IMR-90 (cell line): ENCODE measurements at regions not wholly inside any gene's neighbourhood (a gene's known extent, or its start where the extent isn't known, plus 50 kb on each side); places are given as distances from the start of the nearest gene placed in this dataset.

Experiments used
- ATAC-seq: fragments of 200-7000 bp; cut with Tn5 transposase; 2 replicates; pipeline ENCODE4 v1.9.1; 2020; ENCODE audit warnings: low read depth, mild to moderate bottlenecking, moderate library complexity
- BruUV-seq: library from RNA; stranded (reverse); fragments of 400-500 nt; replicated peaks from 2 replicates; lab custom pipeline; 2021; lab: Mats Ljungman, UMichigan
- CTCF ChIA-PET: fragments of 300-600 bp; formaldehyde crosslinking; extraction: SDS; loops from one replicate; lab custom pipeline; 2021; ENCODE audit warnings: antibody characterized with exemption; lab: Yijun Ruan, JAX
- POLR2A ChIA-PET: fragments of 300-600 bp; sonication (Branson Sonifier 250); formaldehyde crosslinking; loops from one replicate; lab custom pipeline; 2022; ENCODE audit warnings: antibody characterized with exemption; ENCODE audit not compliant: unreplicated experiment; lab: Charles Lee
- DNase-seq: peaks from one replicate; pipeline ENCODE4 v3.0.0; 2013
- H2AFZ ChIP-seq: replicated peaks from 2 replicates; pipeline ENCODE3; 2013; ENCODE audit warnings: low read length, mild to moderate bottlenecking; ENCODE audit not compliant: poor library complexity
- H2AK5ac ChIP-seq: 2 replicates; pipeline ENCODE4 v1.6.1; 2013; ENCODE audit warnings: low read depth, low read length, inconsistent platforms
- H2AK9ac ChIP-seq: replicated peaks from 2 replicates; pipeline ENCODE3; 2013; ENCODE audit warnings: mild to moderate bottlenecking, low read depth, low read length, moderate library complexity; ENCODE audit not compliant: poor library complexity
- H2BK120ac ChIP-seq: 2 replicates; pipeline ENCODE4 v1.6.1; 2013; ENCODE audit warnings: low read depth, low read length, inconsistent platforms
- H2BK15ac ChIP-seq: 3 replicates; pipeline ENCODE4 v1.6.1; 2013; ENCODE audit warnings: low read depth, low read length, inconsistent platforms
- H2BK20ac ChIP-seq: 2 replicates; pipeline ENCODE4 v1.6.1; 2013; ENCODE audit warnings: low read depth, mild to moderate bottlenecking, inconsistent platforms, low read length, moderate library complexity
- H2BK5ac ChIP-seq: 2 replicates; pipeline ENCODE4 v1.6.1; 2013; ENCODE audit warnings: mild to moderate bottlenecking, low read depth, low read length, inconsistent platforms; ENCODE audit not compliant: poor library complexity, severe bottlenecking
- H3K14ac ChIP-seq: replicated peaks from 2 replicates; pipeline ENCODE4 v1.6.1; 2013; ENCODE audit warnings: low read depth, low read length, inconsistent platforms
- H3K18ac ChIP-seq: 2 replicates; pipeline ENCODE4 v1.6.1; 2013; ENCODE audit warnings: low read depth, low read length, control low read depth
- H3K23ac ChIP-seq: 2 replicates; pipeline ENCODE4 v1.6.1; 2013; ENCODE audit warnings: low read depth, low read length, inconsistent platforms
- H3K27ac ChIP-seq: 2 replicates; pipeline ENCODE4 v1.5.1; 2013; ENCODE audit warnings: mild to moderate bottlenecking, control low read depth, low read length; ENCODE audit not compliant: insufficient read depth
- H3K27me3 ChIP-seq: 2 replicates; pipeline ENCODE4 v1.6.1; 2013; ENCODE audit warnings: low read length; ENCODE audit not compliant: control insufficient read depth, insufficient read depth
- H3K36me3 ChIP-seq: 2 replicates; pipeline ENCODE4 v1.6.1; 2013; ENCODE audit warnings: low read length, mixed read lengths; ENCODE audit not compliant: control insufficient read depth, insufficient read depth
- H3K4ac ChIP-seq: 2 replicates; pipeline ENCODE4 v1.6.1; 2013; ENCODE audit warnings: low read depth, low read length, inconsistent platforms
- H3K4me1 ChIP-seq: 2 replicates; pipeline ENCODE4 v1.6.1; 2013; ENCODE audit warnings: low read length, mixed read lengths; ENCODE audit not compliant: control insufficient read depth, insufficient read depth
- H3K4me2 ChIP-seq: 2 replicates; pipeline ENCODE4 v1.6.1; 2013; ENCODE audit warnings: low read depth, mild to moderate bottlenecking, control low read depth, low read length, moderate library complexity
- H3K4me3 ChIP-seq: 2 replicates; pipeline ENCODE4 v1.5.1; 2013; ENCODE audit warnings: low read depth, mild to moderate bottlenecking, control low read depth, low read length, moderate library complexity; ENCODE audit not compliant: insufficient read depth
- H3K56ac ChIP-seq: 2 replicates; pipeline ENCODE4 v1.6.1; 2013; ENCODE audit warnings: low read length, inconsistent platforms; ENCODE audit not compliant: insufficient read depth; ENCODE audit errors: extremely low read depth
- H3K79me1 ChIP-seq, 2 experiments: 2 replicates each; pipeline ENCODE4 v1.6.1; 2013; ENCODE audit warnings: low read length in 2 of 2, inconsistent platforms in 1 of 2, low read depth in 1 of 2
- H3K9ac ChIP-seq: 2 replicates; pipeline ENCODE4 v1.6.1; 2013; ENCODE audit warnings: low read depth, low read length, control low read depth
- H3K9me1 ChIP-seq: 2 replicates; pipeline ENCODE4 v1.6.1; 2013; ENCODE audit warnings: low read length, inconsistent platforms; ENCODE audit not compliant: insufficient read depth
- H3K9me3 ChIP-seq: 2 replicates; pipeline ENCODE4 v1.6.1; 2013; ENCODE audit warnings: low read length; ENCODE audit not compliant: control insufficient read depth, insufficient read depth
- H4K20me1 ChIP-seq: 2 replicates; pipeline ENCODE4 v1.6.1; 2013; ENCODE audit warnings: low read length, inconsistent platforms; ENCODE audit not compliant: insufficient read depth
- H4K5ac ChIP-seq: 2 replicates; pipeline ENCODE4 v1.6.1; 2013; ENCODE audit warnings: mild to moderate bottlenecking, low read depth, low read length, control low read depth
- H4K8ac ChIP-seq, 2 experiments: 2 replicates each; pipeline ENCODE4 v1.6.1; 2013; ENCODE audit warnings: low read depth in 2 of 2, low read length in 2 of 2, control low read depth in 1 of 2, inconsistent platforms in 1 of 2
- H4K91ac ChIP-seq: 2 replicates; pipeline ENCODE4 v1.6.1; 2013; ENCODE audit warnings: low read depth, low read length, inconsistent platforms; ENCODE audit not compliant: insufficient read depth
- BHLHE40 ChIP-seq: fragments of 150-350 bp; IDR thresholded peaks from 2 replicates; pipeline ENCODE4 v1.6.1; 2016; ENCODE audit warnings: mild to moderate bottlenecking, low read depth, low read length
- CEBPB ChIP-seq: IDR thresholded peaks from 2 replicates; pipeline ENCODE4 v1.6.1; 2012; ENCODE audit warnings: low read depth, low read length, improper control_type of control experiment
- CHD1 ChIP-seq: IDR thresholded peaks from 2 replicates; pipeline ENCODE4 v1.6.1; 2012; ENCODE audit warnings: low read depth, low read length, improper control_type of control experiment
- CTCF ChIP-seq: conservative IDR thresholded peaks from 2 replicates; pipeline ENCODE4 v1.5.1; 2012; ENCODE audit warnings: mild to moderate bottlenecking, low read depth, low read length, improper control_type of control experiment
- ELK1 ChIP-seq: fragments of 150-350 bp; IDR thresholded peaks from 2 replicates; pipeline ENCODE4 v1.6.1; 2016; ENCODE audit warnings: low read depth, mild to moderate bottlenecking, low read length, moderate library complexity, borderline replicate concordance
- FOS ChIP-seq: fragments of 150-350 bp; IDR thresholded peaks from 2 replicates; pipeline ENCODE4 v1.6.1; 2016; ENCODE audit warnings: low read depth, low read length
- MAFK ChIP-seq: IDR thresholded peaks from 2 replicates; pipeline ENCODE4 v1.6.1; 2012; ENCODE audit warnings: low read depth, low read length, improper control_type of control experiment
- MAZ ChIP-seq: IDR thresholded peaks from 2 replicates; pipeline ENCODE4 v1.6.1; 2012; ENCODE audit warnings: low read depth, mild to moderate bottlenecking, low read length, improper control_type of control experiment, moderate library complexity, borderline replicate concordance
- MXI1 ChIP-seq: IDR thresholded peaks from 2 replicates; pipeline ENCODE4 v1.6.1; 2012; ENCODE audit warnings: low read depth, mild to moderate bottlenecking, low read length, moderate library complexity, borderline replicate concordance
- NFE2L2 ChIP-seq: fragments of 150-350 bp; IDR thresholded peaks from 2 replicates; pipeline ENCODE4 v1.6.1; 2016; ENCODE audit warnings: low read depth, mild to moderate bottlenecking, low read length
- POLR2A ChIP-seq: IDR thresholded peaks from 2 replicates; pipeline ENCODE4 v1.6.1; 2012; ENCODE audit warnings: mild to moderate bottlenecking, low read depth, low read length
- RAD21 ChIP-seq: IDR thresholded peaks from 2 replicates; pipeline ENCODE4 v1.6.1; 2012; ENCODE audit warnings: low read length, improper control_type of control experiment
- RCOR1 ChIP-seq: IDR thresholded peaks from 2 replicates; pipeline ENCODE4 v1.6.1; 2012; ENCODE audit warnings: mild to moderate bottlenecking, low read length, improper control_type of control experiment; ENCODE audit not compliant: insufficient replicate concordance
- RFX5 ChIP-seq: IDR thresholded peaks from 2 replicates; pipeline ENCODE4 v1.8.0; 2012; ENCODE audit warnings: low read depth, mild to moderate bottlenecking, low read length, moderate library complexity
- SMC3 ChIP-seq: fragments of 150-350 bp; IDR thresholded peaks from 2 replicates; pipeline ENCODE4 v1.6.1; 2016; ENCODE audit warnings: low read depth, mild to moderate bottlenecking, antibody characterized with exemption, low read length, moderate library complexity
- USF2 ChIP-seq: fragments of 150-350 bp; IDR thresholded peaks from 2 replicates; pipeline ENCODE4 v1.6.1; 2017; ENCODE audit warnings: mild to moderate bottlenecking, antibody characterized with exemption, low read length, low read depth
- dilution Hi-C: fragments of 300-500 bp; cut with HindIII; formaldehyde crosslinking; loops from one replicate; pipeline ENCODE4 v1.14.3; 2018; ENCODE audit warnings: low sequenced_read_pairs; ENCODE audit not compliant: unreplicated experiment
- in situ Hi-C: fragments of 300-500 bp; cut with MboI; formaldehyde crosslinking; loops from 3 replicates; pipeline ENCODE4 v1.14.3; 2019; ENCODE audit warnings: low sequenced_read_pairs, inconsistent platforms, mixed read lengths
- intact Hi-C: fragments of 100-400 bp; cut with micrococcal nuclease; formaldehyde crosslinking; loops from 2 replicates; pipeline ENCODE4 v1.10.0; 2022

GRCh38 chr6:84453499-84453898, 226.1 kb upstream of the CEP162 start:
- no TSS peak for BruUV-seq
- no peak for DNase-seq
- Histone ChIP-seq H2BK120ac (no peak overlapping the region), H2BK20ac (no peak overlapping the region), H3K14ac (no peak overlapping the region), H4K20me1 (no peaks in the 10 kb centered on the region), H3K18ac (no peak overlapping the region), H3K56ac (no peak overlapping the region), H3K4ac (no peak overlapping the region), H4K8ac (no peak overlapping the region), H2BK5ac (no peak overlapping the region), H4K91ac (no peak overlapping the region), H3K4me1 (no peaks in the 10 kb centered on the region), H3K9ac (no peak overlapping the region), H3K4me3 (no peak overlapping the region), H3K4me2 (no peak overlapping the region), H3K9me1 (no peaks in the 10 kb centered on the region), H4K5ac (no peak overlapping the region), H3K27ac (no peak overlapping the region), H3K9me3 (no peaks in the 10 kb centered on the region), H3K27me3 (no peaks in the 10 kb centered on the region), H3K79me1 (no peaks in the 10 kb centered on the region), H3K36me3 (no peaks in the 10 kb centered on the region), H3K23ac (no peak overlapping the region), H2AK5ac (no peak overlapping the region), H2AFZ (no peak overlapping the region), H2AK9ac (no peak overlapping the region), H2BK15ac (no peak overlapping the region)
- TF ChIP-seq MXI1 = no peak
- no peak for TF ChIP-seq SMC3
- no peak for TF ChIP-seq USF2
- TF ChIP-seq MAFK = no peak
- no peak for TF ChIP-seq POLR2A
- TF ChIP-seq RAD21 = no peak
- no peak for TF ChIP-seq FOS
- TF ChIP-seq CHD1 = no peak
- TF ChIP-seq ELK1 = no peak
- TF ChIP-seq CTCF = no peak
- no peak for TF ChIP-seq BHLHE40
- TF ChIP-seq NFE2L2 = no peak
- no peak for TF ChIP-seq RFX5
- TF ChIP-seq CEBPB = no peak
- no peak for TF ChIP-seq RCOR1
- no peak for TF ChIP-seq MAZ
- ChIA-PET POLR2A (no interaction called here), CTCF (no interaction called here)
- in situ Hi-C loops = no loop called here
- ATAC-seq = no peak
- intact Hi-C loops = no loop called here
- dilution Hi-C loops = no loop called here
